Endodermal cell (in vitro differentiated cells): ENCODE measurements at regions not wholly inside any gene's neighbourhood (a gene's known extent, or its start where the extent isn't known, plus 50 kb on each side); places are given as distances from the start of the nearest gene placed in this dataset.
"Not testable (repeated sequence)": the region's sequence is repeated elsewhere in the genome, so short reads cannot be mapped to it uniquely, and the experiment has no call there.

ENCODE experiments used
- DNase-seq: peaks from one replicate; pipeline ENCODE4 v3.0.0-alpha.2; 2017
- H3K27ac ChIP-seq: 2 replicates; pipeline ENCODE4 v1.5.1; 2013; ENCODE audit warnings: mild to moderate bottlenecking, low read depth, low read length, moderate library complexity
- H3K27me3 ChIP-seq: 2 replicates; pipeline ENCODE4 v1.6.1; 2013; ENCODE audit warnings: mild to moderate bottlenecking, low read length, moderate library complexity; ENCODE audit not compliant: insufficient read depth, control insufficient read depth, poor library complexity, severe bottlenecking
- H3K36me3 ChIP-seq: 2 replicates; pipeline ENCODE4 v1.7.0; 2013; ENCODE audit warnings: mild to moderate bottlenecking, low read length, moderate library complexity; ENCODE audit not compliant: control insufficient read depth, insufficient read depth
- H3K4me1 ChIP-seq: one replicate; pipeline ENCODE4 v1.7.0; 2013; ENCODE audit warnings: low read length; ENCODE audit not compliant: control insufficient read depth, insufficient read depth
- H3K4me3 ChIP-seq: 2 replicates; pipeline ENCODE4 v1.5.1; 2013; ENCODE audit warnings: mild to moderate bottlenecking, low read length, moderate library complexity
- H3K9ac ChIP-seq: 2 replicates; pipeline ENCODE4 v1.6.1; 2013; ENCODE audit warnings: mild to moderate bottlenecking, low read length, moderate library complexity; ENCODE audit not compliant: poor library complexity, severe bottlenecking; ENCODE audit errors: extremely low read depth
- H3K9me3 ChIP-seq: 2 replicates; pipeline ENCODE4 v1.6.1; 2013; ENCODE audit warnings: mild to moderate bottlenecking, low read length, moderate library complexity; ENCODE audit not compliant: control insufficient read depth
- H3K27ac Mint-ChIP-seq: 2 replicates; pipeline ENCODE4 v1.8.0; 2020; ENCODE audit warnings: mixed read lengths
- H3K27me3 Mint-ChIP-seq: 2 replicates; pipeline ENCODE4 v1.8.0; 2021; ENCODE audit warnings: mild to moderate bottlenecking, mixed read lengths; ENCODE audit not compliant: insufficient read depth
- H3K36me3 Mint-ChIP-seq: 2 replicates; pipeline ENCODE4 v1.8.0; 2020; ENCODE audit warnings: low read depth, mixed read lengths
- H3K4me1 Mint-ChIP-seq: 2 replicates; pipeline ENCODE4 v1.8.0; 2020; ENCODE audit warnings: mixed read lengths
- H3K4me3 Mint-ChIP-seq: 2 replicates; pipeline ENCODE4 v1.8.0; 2020; ENCODE audit warnings: mild to moderate bottlenecking, moderate library complexity, mixed read lengths
- H3K9me3 Mint-ChIP-seq: 2 replicates; pipeline ENCODE4 v1.8.0; 2020; ENCODE audit warnings: mild to moderate bottlenecking, mixed read lengths
- CTCF ChIP-seq: fragments of 200-600 bp; sonication (generic); conservative IDR thresholded peaks from 2 replicates; pipeline ENCODE4 v1.5.0; 2021; ENCODE audit warnings: antibody characterized with exemption, mild to moderate bottlenecking
- WGBS, 2 experiments: methylation state at CpG; one replicate each; pipeline versions ENCODE4 v1.1.5 to v1.1.7; 2013; ENCODE audit warnings: missing lambda C conversion rate in 2 of 2, mixed read lengths in 1 of 2; ENCODE audit not compliant: insufficient coverage in 1 of 2, insufficient read length in 1 of 2; 5-methylcytosine and 5-hydroxymethylcytosine counted together

GRCh38 chr10:17523917-17524316, 69.5 kb upstream of the ST8SIA6 start:
- Mint-ChIP-seq H3K27ac (no peak overlapping the region), H3K27me3 (no peaks in the 10 kb centered on the region), H3K36me3 (no peaks in the 10 kb centered on the region), H3K9me3 (peaks cover 6% of the 10 kb centered on the region), H3K4me3 (no peak overlapping the region), H3K4me1 (no peaks in the 10 kb centered on the region)
- Histone ChIP-seq H3K27me3 (no peaks in the 10 kb centered on the region), H3K27ac (no peak overlapping the region), H3K4me3 (no peak overlapping the region), H3K9ac (no peak overlapping the region), H3K9me3 (no peaks in the 10 kb centered on the region), H3K4me1 (no peaks in the 10 kb centered on the region), H3K36me3 (no peaks in the 10 kb centered on the region)
- WGBS, 2 experiments: 96 to 100% methylated on average over 4 to 6 of the region's 6 CpGs
- no peak for TF ChIP-seq CTCF
- no peak for DNase-seq

DNA sequence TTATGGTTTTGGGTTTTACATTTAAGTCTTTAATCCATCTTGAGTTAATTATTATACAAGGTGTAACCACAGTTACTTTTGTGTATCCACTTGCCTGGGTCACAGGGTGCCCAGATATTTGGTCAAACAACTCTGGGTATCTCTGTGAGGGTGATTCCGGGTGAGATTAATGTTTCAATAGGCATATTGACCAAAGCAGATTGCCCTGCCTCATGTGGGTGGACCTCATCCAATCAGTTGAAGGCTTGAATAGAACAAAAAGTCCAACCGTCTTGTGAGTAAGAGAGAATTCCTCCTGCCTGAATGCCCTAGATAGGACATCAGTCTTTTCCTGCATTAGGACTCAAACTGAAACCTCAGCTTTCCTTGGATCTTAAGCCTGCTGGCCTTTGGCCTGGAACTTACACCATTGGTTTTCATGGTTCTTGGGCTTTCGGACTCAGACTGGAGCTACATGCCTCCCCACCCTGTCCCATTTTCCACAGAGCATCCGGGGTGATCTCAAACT, 68.9 kb upstream of the ST8SIA6 start:
- H3K27ac Mint-ChIP-seq: no peak overlapping the region
- no peaks in the 10 kb centered on the region for H3K4me1 ChIP-seq
- H3K9ac ChIP-seq: no peak overlapping the region
- no peaks in the 10 kb centered on the region for H3K36me3 ChIP-seq
- H3K4me1 Mint-ChIP-seq: no peaks in the 10 kb centered on the region
- WGBS, 2 experiments: 89 to 90% methylated on average over 4 of the region's 4 CpGs
- peaks cover 6% of the 10 kb centered on the region for H3K9me3 Mint-ChIP-seq
- no peaks in the 10 kb centered on the region for H3K27me3 ChIP-seq
- no peak overlapping the region for H3K27ac ChIP-seq
- H3K36me3 Mint-ChIP-seq: no peaks in the 10 kb centered on the region
- no peak for TF ChIP-seq CTCF
- H3K27me3 Mint-ChIP-seq: no peaks in the 10 kb centered on the region
- H3K4me3 Mint-ChIP-seq: no peak overlapping the region
- H3K4me3 ChIP-seq: no peak overlapping the region
- DNase-seq: no peak
- no peaks in the 10 kb centered on the region for H3K9me3 ChIP-seq

DNA sequence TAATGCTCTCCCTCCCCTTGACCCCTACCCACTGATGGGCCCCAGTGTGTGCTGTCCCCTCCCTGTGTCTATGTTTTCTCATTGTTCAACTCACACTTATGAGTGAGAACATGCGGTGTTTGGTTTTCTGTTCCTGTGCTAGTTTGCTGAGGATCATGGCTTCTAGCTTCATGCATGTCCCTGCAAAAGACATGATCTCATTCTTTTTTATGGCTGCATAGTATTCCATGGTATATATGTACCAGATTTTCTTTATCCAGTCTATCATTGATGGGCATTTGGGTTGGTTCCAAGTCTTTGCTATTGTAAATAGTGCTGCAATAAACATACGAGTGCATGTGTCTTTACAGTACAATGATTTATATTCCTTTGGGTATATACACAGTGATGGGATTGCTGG, 67.9 kb upstream of the ST8SIA6 start:
- DNase-seq, H3K36me3 Mint-ChIP-seq, H3K9ac ChIP-seq, H3K9me3 ChIP-seq, H3K27me3 Mint-ChIP-seq, H3K4me1 Mint-ChIP-seq, H3K4me3 Mint-ChIP-seq, H3K27ac Mint-ChIP-seq, H3K4me3 ChIP-seq, H3K27ac ChIP-seq, H3K9me3 Mint-ChIP-seq, H3K4me1 ChIP-seq, H3K27me3 ChIP-seq, H3K36me3 ChIP-seq: not testable (repeated sequence)
- 100% methylated on average over 1 to 2 of the region's 2 CpGs for WGBS, 2 experiments

- Mint-ChIP-seq H3K4me3 (no peak overlapping the region), H3K27me3 (no peaks in the 10 kb centered on the region), H3K27ac (no peak overlapping the region), H3K9me3 (peaks cover 9% of the 10 kb centered on the region), H3K4me1 (no peaks in the 10 kb centered on the region), H3K36me3 (no peaks in the 10 kb centered on the region)
- Histone ChIP-seq H3K9me3 (no peaks in the 10 kb centered on the region), H3K4me1 (no peaks in the 10 kb centered on the region), H3K4me3 (no peak overlapping the region), H3K36me3 (no peaks in the 10 kb centered on the region), H3K27me3 (no peaks in the 10 kb centered on the region), H3K27ac (no peak overlapping the region), H3K9ac (no peak overlapping the region)
- no peak for TF ChIP-seq CTCF
- DNase-seq: no peak
Observed at GRCh38 chr10:17519457-17519856, 65.1 kb upstream of the ST8SIA6 start.
